GM12878 (cell line): ENCODE measurements at regions not wholly inside any gene's neighbourhood (a gene's known extent, or its start where the extent isn't known, plus 50 kb on each side); places are given as distances from the start of the nearest gene placed in this dataset.
"Not testable (repeated sequence)": the region's sequence is repeated elsewhere in the genome, so short reads cannot be mapped to it uniquely, and the experiment has no call there.

Experiments
- ATAC-seq: fragments of 200-7000 bp; cut with Tn5 transposase; 3 replicates; pipeline ENCODE4 v1.9.1; 2020; ENCODE audit warnings: mild to moderate bottlenecking, moderate library complexity
- BruUV-seq: library from RNA; stranded (reverse); fragments of 400-500 nt; replicated peaks from 2 replicates; lab custom pipeline; 2021; lab: Mats Ljungman, UMichigan
- CTCF ChIA-PET: fragments of 300-600 bp; sonication (Branson Sonifier 250); formaldehyde crosslinking; extraction: SDS; loops from one replicate; lab custom pipeline; 2021; ENCODE audit warnings: inconsistent platforms; lab: Yijun Ruan, JAX
- POLR2A ChIA-PET: fragments of 350-600 bp; formaldehyde crosslinking; extraction: SDS; loops from one replicate; lab custom pipeline; 2021; ENCODE audit warnings: inconsistent platforms; lab: Charles Lee
- RAD21 ChIA-PET: fragments of 300-600 bp; sonication (Branson Sonifier 250); formaldehyde crosslinking; loops from one replicate; lab custom pipeline; 2023; ENCODE audit warnings: antibody characterized with exemption; ENCODE audit not compliant: unreplicated experiment; lab: Charles Lee
- SMC1A ChIA-PET: fragments of 300-600 bp; sonication (Branson Sonifier 250); formaldehyde crosslinking; loops from one replicate; lab custom pipeline; 2023; ENCODE audit not compliant: unreplicated experiment, uncharacterized antibody; lab: Charles Lee
- DNase-seq: peaks from one replicate; pipeline ENCODE4 v3.0.0-alpha.2; 2011; ENCODE audit warnings: low read depth, low spot score
- FAIRE-seq: peaks from 3 replicates; lab custom pipeline; 2011; peaks lifted over from hg19 to GRCh38; lab: Jason Lieb, UNC
- H2AFZ ChIP-seq: 2 replicates; pipeline ENCODE4 v1.6.0; 2011; ENCODE audit warnings: low read depth, low read length, control low read depth; ENCODE audit not compliant: control insufficient read depth
- H3K27ac ChIP-seq: 2 replicates; pipeline ENCODE4 v1.5.1; 2011; ENCODE audit warnings: control low read depth; ENCODE audit not compliant: control insufficient read depth, insufficient read depth
- H3K27me3 ChIP-seq, 2 experiments: replicated peaks in 1 of 2; 2 replicates each; pipeline versions ENCODE4 v1.6.0 to v1.6.1; 2011; ENCODE audit warnings: low read length in 1 of 2; ENCODE audit not compliant: control insufficient read depth in 2 of 2, insufficient read depth in 2 of 2
- H3K36me3 ChIP-seq, 2 experiments: 2 replicates each; pipeline ENCODE4 v1.5.1; 2011; ENCODE audit warnings: low read length in 1 of 2; ENCODE audit not compliant: control insufficient read depth in 2 of 2, insufficient read depth in 2 of 2
- H3K4me1 ChIP-seq: 2 replicates; pipeline ENCODE4 v1.6.1; 2011; ENCODE audit warnings: mild to moderate bottlenecking, low read length, moderate library complexity, mixed read lengths; ENCODE audit not compliant: control insufficient read depth, insufficient read depth
- H3K4me2 ChIP-seq: 2 replicates; pipeline ENCODE4 v1.6.0; 2011; ENCODE audit warnings: control low read depth; ENCODE audit not compliant: control insufficient read depth, insufficient read depth
- H3K4me3 ChIP-seq: fragments of 200-600 bp; sonication (generic); 2 replicates; pipeline ENCODE4 v1.5.1; 2016
- H3K79me2 ChIP-seq: 2 replicates; pipeline ENCODE4 v1.6.0; 2011; ENCODE audit warnings: low read length; ENCODE audit not compliant: control insufficient read depth, insufficient read depth
- H3K9ac ChIP-seq: 2 replicates; pipeline ENCODE4 v1.8.0; 2011; ENCODE audit warnings: low read length, control low read depth, mixed read lengths; ENCODE audit not compliant: control insufficient read depth, insufficient read depth
- H3K9me3 ChIP-seq: replicated peaks from 3 replicates; pipeline ENCODE4 v1.5.1; 2011; ENCODE audit warnings: mild to moderate bottlenecking, low read length; ENCODE audit not compliant: control insufficient read depth, insufficient read depth
- H4K20me1 ChIP-seq: 2 replicates; pipeline ENCODE4 v1.6.0; 2011; ENCODE audit not compliant: control insufficient read depth, insufficient read depth
- CBX5 ChIP-seq: sonication (generic); IDR thresholded peaks from 2 replicates; pipeline ENCODE4 v1.6.1; 2016; ENCODE audit warnings: low read depth, moderate library complexity, mild to moderate bottlenecking, inconsistent platforms
- FOXM1 ChIP-seq: IDR thresholded peaks from 2 replicates; pipeline ENCODE4 v1.6.1; 2012; ENCODE audit warnings: low read depth, mild to moderate bottlenecking, inconsistent platforms, low read length, moderate library complexity
- MEF2B ChIP-seq: fragments of 450-650 bp; IDR thresholded peaks from 2 replicates; pipeline ENCODE4 v1.6.1; 2018; ENCODE audit warnings: mild to moderate bottlenecking, moderate library complexity; ENCODE audit not compliant: partially characterized antibody, poor library complexity, severe bottlenecking
- NFYB ChIP-seq: IDR thresholded peaks from 2 replicates; pipeline ENCODE4 v1.6.1; 2011; ENCODE audit warnings: low read depth, mild to moderate bottlenecking, low read length, improper control_type of control experiment, moderate library complexity; ENCODE audit not compliant: insufficient read depth
- POU2F2 ChIP-seq: IDR thresholded peaks from 3 replicates; pipeline ENCODE4 v1.6.1; 2011; ENCODE audit warnings: low read depth, mild to moderate bottlenecking, low read length, borderline replicate concordance
- RUNX3 ChIP-seq: IDR thresholded peaks from 2 replicates; pipeline ENCODE4 v1.6.1; 2012; ENCODE audit warnings: low read length, inconsistent platforms
- WRNIP1 ChIP-seq: IDR thresholded peaks from 2 replicates; pipeline ENCODE4 v1.6.1; 2011; ENCODE audit warnings: low read depth, low read length, improper control_type of control experiment, borderline replicate concordance
- WGBS: methylation state at CpG from one replicate; pipeline ENCODE4 v1.1.6; 2016; ENCODE audit warnings: low lambda C conversion rate; ENCODE audit not compliant: insufficient replicate concordance, insufficient coverage; ENCODE audit errors: missing lambda C conversion rate; 5-methylcytosine and 5-hydroxymethylcytosine counted together
- in situ Hi-C: fragments of 300-500 bp; cut with MboI; formaldehyde crosslinking; loops from 9 replicates; pipeline ENCODE4 v1.14.3; 2018; ENCODE audit warnings: mixed read lengths
- intact Hi-C: fragments of 100-400 bp; cut with micrococcal nuclease; formaldehyde crosslinking; loops from one replicate; pipeline ENCODE4 v1.14.2; 2022; ENCODE audit not compliant: unreplicated experiment
- TF ChIP-seq, protein P1 (sequence below): IDR thresholded peaks from 2 replicates; pipeline ENCODE4 v1.6.1; 2011; ENCODE audit warnings: borderline replicate concordance, low read depth, mild to moderate bottlenecking, moderate library complexity, mixed read lengths, low read length; ENCODE audit not compliant: insufficient read depth; ENCODE audit errors: extremely low read length

DNA sequence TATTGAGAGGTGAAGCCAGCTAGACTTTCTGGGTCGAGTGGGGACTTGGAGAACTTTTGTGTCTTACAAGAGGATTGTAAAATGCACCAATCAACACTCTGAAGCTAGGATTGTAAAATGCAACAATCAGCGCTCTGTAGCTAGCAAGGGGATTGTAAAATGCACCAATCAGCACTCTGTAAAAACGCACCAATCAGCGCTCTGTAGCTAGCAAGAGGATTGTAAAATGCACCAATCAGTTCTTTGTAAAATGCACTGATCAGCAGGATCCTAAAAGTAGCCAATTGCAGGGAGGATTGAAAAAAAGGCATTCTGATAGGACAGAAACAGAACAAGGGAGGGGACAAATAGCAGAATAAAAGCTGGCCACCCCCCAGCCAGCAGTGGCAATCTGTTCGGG lies 68.1 kb upstream of the BOD1 start:
- BruUV-seq, H3K9ac ChIP-seq, H3K4me3 ChIP-seq, DNase-seq, H3K79me2 ChIP-seq, H3K9me3 ChIP-seq, H3K27ac ChIP-seq, H3K27me3 ChIP-seq, H3K36me3 ChIP-seq, H2AFZ ChIP-seq, CTCF ChIA-PET, FAIRE-seq, ATAC-seq, RAD21 ChIA-PET, in situ Hi-C loops: not testable (repeated sequence)
- H3K4me1 ChIP-seq, result peaks cover 54% of the 10 kb centered on the region
- WGBS, result 82% methylated on average over 5 of the region's 5 CpGs
- SMC1A ChIA-PET, result interaction anchor here (1.2 kb wide), 2 partner anchors 15 to 21 kb away, joined by 4 read pairs; no protein-coding TSS in a partner anchor
- intact Hi-C loops, result loop anchor here (5.0 to 10.0 kb wide), 4 partner anchors 100 to 240 kb away; partner anchors contain the start of gene CPEB4
- TF ChIP-seq NFYB, result 0 out of 2 replicates have a peak, but pooled peaks have one; percentile 18
- TF ChIP-seq, all 136 proteins: peak for 1; not testable (repeated sequence) for 135
- POLR2A ChIA-PET, result interaction anchor here (1.3 kb wide), 1 partner anchor 14 kb away, joined by 3 read pairs; no protein-coding TSS in a partner anchor
- not testable (repeated sequence) for H4K20me1 ChIP-seq, H3K4me2 ChIP-seq

DNA sequence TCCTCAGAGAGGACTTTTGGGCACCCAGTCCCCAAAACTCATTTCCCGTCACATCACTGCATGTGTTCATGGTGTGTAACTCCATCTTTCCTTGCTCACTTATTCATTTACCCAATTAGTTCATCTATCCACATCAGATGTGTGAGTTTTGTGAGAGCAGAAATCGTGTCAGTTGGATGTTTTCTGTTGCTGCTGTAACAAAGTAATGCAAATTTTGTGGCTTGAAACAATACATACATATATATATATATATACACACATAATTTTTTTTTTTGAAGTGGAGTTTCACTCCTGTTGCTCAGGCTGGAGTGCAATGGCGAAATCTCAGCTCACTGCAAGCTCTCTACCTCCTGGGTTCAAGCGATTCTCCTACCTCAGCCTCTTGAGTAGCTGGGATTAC lies 70.5 kb upstream of the BOD1 start:
- H3K9ac ChIP-seq, result no peak overlapping the region
- H4K20me1 ChIP-seq, result no peaks in the 10 kb centered on the region
- in situ Hi-C loops (no loop called here), intact Hi-C loops (loop anchor here (5.0 to 10.0 kb wide), 3 partner anchors 50 to 238 kb away; no protein-coding TSS in a partner anchor)
- H3K27me3 ChIP-seq, result no peaks in the 10 kb centered on the region
- ChIA-PET SMC1A (interaction anchor here (0.6 to 1.5 kb wide), 6 partner anchors 11 to 286 kb away, joined by 3 to 4 read pairs (median 3); no protein-coding TSS in a partner anchor), RAD21 (interaction anchor here (0.6 to 1.2 kb wide), 4 partner anchors 12 to 238 kb away, joined by 3 to 4 read pairs (median 3); no protein-coding TSS in a partner anchor), POLR2A (interaction anchor here (0.8 to 1.2 kb wide), 2 partner anchors 100 to 143 kb away, joined by 3 to 4 read pairs; no protein-coding TSS in a partner anchor), CTCF (interaction anchor here (0.8 to 1.0 kb wide), 2 partner anchors 226 to 238 kb away, joined by 3 read pairs; no protein-coding TSS in a partner anchor)
- 66% methylated on average over 4 of the region's 4 CpGs for WGBS
- TF ChIP-seq RUNX3 (peak; percentile 83), WRNIP1 (no peak), POU2F2 (peak; percentile 84; the same call in 2 of the 3 replicates), MEF2B (peak; percentile 18), FOXM1 (0 out of 2 replicates have a peak, but pooled peaks have one; percentile 15), CBX5 (0 out of 2 replicates have a peak, but pooled peaks have one; percentile 38)
- TF ChIP-seq, protein P1, sequence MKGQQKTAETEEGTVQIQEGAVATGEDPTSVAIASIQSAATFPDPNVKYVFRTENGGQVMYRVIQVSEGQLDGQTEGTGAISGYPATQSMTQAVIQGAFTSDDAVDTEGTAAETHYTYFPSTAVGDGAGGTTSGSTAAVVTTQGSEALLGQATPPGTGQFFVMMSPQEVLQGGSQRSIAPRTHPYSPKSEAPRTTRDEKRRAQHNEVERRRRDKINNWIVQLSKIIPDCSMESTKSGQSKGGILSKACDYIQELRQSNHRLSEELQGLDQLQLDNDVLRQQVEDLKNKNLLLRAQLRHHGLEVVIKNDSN, result no peak
- H3K79me2 ChIP-seq, result no peaks in the 10 kb centered on the region
- H3K27ac ChIP-seq, result peak overlapping the region; percentile 16
- peak overlapping the region; percentile 5 for H3K4me2 ChIP-seq
- peak; percentile 54 for ATAC-seq
- peaks cover 3% of the 10 kb centered on the region; the same call in 2 of the 3 replicates for H3K9me3 ChIP-seq
- peak overlapping the region; percentile 5; the same call in 1 of the 2 replicates for H2AFZ ChIP-seq
- H3K4me1 ChIP-seq, result peaks cover 47% of the 10 kb centered on the region
- H3K36me3 ChIP-seq, result no peaks in the 10 kb centered on the region
- no peak overlapping the region for H3K4me3 ChIP-seq
- DNase-seq, result no peak
- FAIRE-seq, result no peak
- no TSS peak for BruUV-seq
